ENCODE measurements at regions not wholly inside any gene's neighbourhood (a gene's known extent, or its start where the extent isn't known, plus 50 kb on each side); places are given as distances from the start of the nearest gene placed in this dataset.

GRCh38 chr2:234765279-234765678 lies 186.5 kb upstream of the SH3BP4 start:
- TF ChIP-seq POLR2A (IDR thresholded peaks at IDR 0.05), result no peak
- TF ChIP-seq CTCF (IDR thresholded peaks at IDR 0.05), result no peak
- no peak for TF ChIP-seq POLR2AphosphoS5 (IDR thresholded peaks at IDR 0.05)
- no peak for TF ChIP-seq EP300 (IDR thresholded peaks at IDR 0.05; ENCODE audit: low read depth)

Data from transverse colon (tissue), 4 donors.